ENCODE measurements at regions not wholly inside any gene's neighbourhood (a gene's known extent, or its start where the extent isn't known, plus 50 kb on each side); places are given as distances from the start of the nearest gene placed in this dataset.

DNA sequence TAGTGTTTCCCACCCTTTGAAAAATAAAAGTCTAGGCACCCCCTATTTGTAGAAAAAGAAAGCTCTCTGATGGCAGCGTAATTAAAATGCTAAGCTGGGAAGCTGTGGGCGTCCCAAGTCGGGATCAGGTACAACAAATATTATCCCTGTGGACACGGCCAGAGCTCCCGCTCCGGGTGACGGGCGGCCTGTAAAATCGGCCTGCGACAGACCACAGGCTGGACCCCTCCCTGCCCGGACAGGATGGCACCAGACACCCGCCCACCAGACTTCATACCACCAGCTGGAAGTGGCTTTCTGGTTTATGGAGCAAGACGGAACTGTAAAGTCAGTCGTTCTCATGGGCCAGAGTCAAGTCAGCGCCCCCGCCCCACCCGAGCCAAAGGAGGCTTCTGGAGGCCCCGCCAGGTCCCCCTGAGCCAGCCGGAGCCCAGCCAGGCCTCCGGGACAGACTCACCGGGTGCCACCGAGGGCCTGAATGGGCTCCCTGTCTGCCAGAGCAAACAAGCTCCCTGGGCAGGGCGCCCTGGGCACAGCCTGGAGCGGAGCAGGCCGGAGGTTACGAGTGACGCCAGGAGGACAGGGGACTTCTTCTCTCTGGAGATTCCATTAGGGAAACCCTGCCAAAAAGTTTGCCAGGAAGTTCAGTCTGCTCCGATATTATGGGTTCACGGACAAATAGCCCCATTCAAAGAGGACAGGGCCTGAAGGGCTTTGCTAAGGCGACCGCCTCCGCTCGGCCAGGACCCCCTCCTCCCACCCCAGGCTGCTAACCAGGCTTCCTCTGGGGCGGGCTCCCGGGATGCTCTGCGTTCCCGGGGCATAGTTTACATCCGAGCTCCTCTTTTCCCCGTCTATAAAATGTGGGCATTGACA is 173.7 kb downstream of the ERCC6L2 start:
- DNase-seq (peak in 1 of 2 donors; percentile 75), ATAC-seq (ENCODE audit: low FRiP score in 2 of 2) (peak in 1 of 2 donors; percentile 16)
- Histone ChIP-seq H3K4me1 (peaks cover 3 to 13% (median 4%) of the 10 kb centered on the region in 4 donors), H3K27me3 (no peaks in the 10 kb centered on the region), H3K36me3 (no peaks in the 10 kb centered on the region), H3K27ac (peak overlapping the region in 2 of 4 donors; percentile 12 to 49), H3K9me3 (no peaks in the 10 kb centered on the region), H3K4me3 (no peak overlapping the region)
- no peak for TF ChIP-seq POLR2A (IDR thresholded peaks at IDR 0.05)
- TF ChIP-seq EP300 (IDR thresholded peaks at IDR 0.05) = no peak
- WGBS, 2 donors = 70 to 88% methylated on average over 22 to 35 of the region's 39 CpGs

DNA sequence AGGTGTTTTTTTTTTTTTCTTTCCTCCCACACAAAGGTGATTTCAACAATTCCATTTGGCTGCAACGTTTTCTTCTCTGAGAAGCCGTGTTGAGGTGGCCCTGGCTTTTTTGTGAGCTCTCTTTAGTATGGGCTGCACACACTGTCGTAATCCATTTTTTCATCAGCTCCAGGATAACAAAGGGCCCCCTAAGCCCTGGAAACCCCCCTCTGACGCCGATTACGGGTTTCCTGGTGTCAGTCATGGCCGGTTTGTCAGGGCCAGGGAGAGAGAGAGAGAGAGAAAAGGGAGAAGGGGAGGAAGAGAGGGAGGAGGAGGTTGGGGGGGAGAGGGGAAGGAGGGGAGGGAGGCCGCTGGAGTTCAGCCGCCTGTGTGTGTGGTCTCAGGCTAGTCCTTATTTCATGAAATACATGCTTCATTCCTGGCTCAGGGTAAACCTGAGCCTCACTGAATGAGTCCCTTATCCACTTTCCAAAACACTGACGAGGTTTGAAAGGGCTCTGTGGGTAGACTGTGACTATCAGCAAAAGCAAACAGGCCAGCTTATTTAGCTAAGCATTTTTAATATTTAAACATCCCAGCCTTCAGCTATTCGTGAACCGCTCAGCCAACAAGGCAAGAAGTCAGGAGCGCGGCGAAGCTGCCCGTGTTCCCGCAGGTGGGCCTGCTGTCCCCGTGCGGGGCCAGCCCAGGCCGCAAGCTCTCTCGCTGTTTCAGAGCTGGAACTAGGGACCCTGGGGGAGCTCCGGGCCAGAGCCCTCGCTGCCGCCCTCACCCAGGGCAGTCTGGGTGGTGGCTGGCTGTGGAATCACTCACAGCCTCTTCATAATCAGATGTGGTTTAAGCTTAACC is 172.8 kb downstream of the ERCC6L2 start:
- Histone ChIP-seq H3K36me3 (no peaks in the 10 kb centered on the region), H3K4me1 (peaks cover 3 to 13% (median 4%) of the 10 kb centered on the region in 4 donors), H3K9me3 (no peaks in the 10 kb centered on the region), H3K4me3 (no peak overlapping the region), H3K27ac (peak overlapping the region in 3 of 4 donors; percentile 12 to 49 (median 48)), H3K27me3 (no peaks in the 10 kb centered on the region)
- DNase-seq (peak in 1 of 2 donors; percentile 73), ATAC-seq (ENCODE audit: low FRiP score in 2 of 2) (no peak)
- TF ChIP-seq EP300 (IDR thresholded peaks at IDR 0.05) (no peak), POLR2A (IDR thresholded peaks at IDR 0.05) (no peak), POLR2AphosphoS5 (IDR thresholded peaks at IDR 0.05) (no peak)
- TF ChIP-seq, protein P1, sequence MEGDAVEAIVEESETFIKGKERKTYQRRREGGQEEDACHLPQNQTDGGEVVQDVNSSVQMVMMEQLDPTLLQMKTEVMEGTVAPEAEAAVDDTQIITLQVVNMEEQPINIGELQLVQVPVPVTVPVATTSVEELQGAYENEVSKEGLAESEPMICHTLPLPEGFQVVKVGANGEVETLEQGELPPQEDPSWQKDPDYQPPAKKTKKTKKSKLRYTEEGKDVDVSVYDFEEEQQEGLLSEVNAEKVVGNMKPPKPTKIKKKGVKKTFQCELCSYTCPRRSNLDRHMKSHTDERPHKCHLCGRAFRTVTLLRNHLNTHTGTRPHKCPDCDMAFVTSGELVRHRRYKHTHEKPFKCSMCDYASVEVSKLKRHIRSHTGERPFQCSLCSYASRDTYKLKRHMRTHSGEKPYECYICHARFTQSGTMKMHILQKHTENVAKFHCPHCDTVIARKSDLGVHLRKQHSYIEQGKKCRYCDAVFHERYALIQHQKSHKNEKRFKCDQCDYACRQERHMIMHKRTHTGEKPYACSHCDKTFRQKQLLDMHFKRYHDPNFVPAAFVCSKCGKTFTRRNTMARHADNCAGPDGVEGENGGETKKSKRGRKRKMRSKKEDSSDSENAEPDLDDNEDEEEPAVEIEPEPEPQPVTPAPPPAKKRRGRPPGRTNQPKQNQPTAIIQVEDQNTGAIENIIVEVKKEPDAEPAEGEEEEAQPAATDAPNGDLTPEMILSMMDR (IDR thresholded peaks at IDR 0.05) = no peak
- 33 to 43% methylated on average over 24 of the region's 24 CpGs for WGBS, 2 donors

DNA sequence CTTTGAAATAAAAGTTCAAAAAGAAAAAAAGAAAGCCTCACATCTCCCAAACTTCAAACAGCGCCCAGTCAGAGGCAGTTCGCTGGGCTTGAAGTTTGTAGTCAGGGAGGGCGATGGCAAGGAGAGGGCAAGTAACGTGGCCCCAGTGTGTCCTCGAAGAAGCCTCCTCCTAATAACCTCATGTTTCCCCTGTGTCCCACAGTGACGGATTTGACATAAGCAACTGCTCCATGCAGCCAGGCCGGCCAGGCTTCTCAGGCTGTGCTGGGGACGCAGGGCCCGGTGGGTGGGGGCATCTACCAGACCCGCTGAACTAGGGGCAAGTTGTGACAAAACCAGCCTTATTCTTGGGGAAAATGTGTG is 172.2 kb downstream of the ERCC6L2 start:
- no peak for DNase-seq

DNA sequence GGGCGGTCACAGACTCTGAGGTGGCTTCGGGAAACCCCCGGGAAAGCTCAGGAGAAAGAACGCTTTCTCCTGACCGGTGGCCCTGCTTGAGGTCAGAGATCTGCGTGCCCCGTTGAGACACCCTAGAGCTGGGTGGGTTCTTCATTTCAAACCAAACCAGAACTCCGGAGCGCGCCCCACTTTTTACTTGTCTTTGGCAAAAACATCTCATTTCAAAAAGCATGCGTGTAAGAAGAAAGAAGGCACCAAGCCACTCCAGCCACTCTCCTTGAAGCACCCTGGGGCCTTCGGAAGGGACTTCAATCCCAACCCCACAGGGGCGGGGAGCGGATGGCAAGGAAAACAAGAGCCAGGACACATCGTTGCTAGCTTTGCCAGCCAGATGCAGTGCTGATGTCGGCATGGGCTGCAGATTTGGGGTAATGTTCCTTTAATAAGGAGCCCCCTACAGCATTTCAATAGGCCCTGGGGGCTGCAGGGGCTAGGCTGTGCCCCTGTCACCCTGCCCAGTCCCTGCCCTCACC is 171.7 kb downstream of the ERCC6L2 start:
- Histone ChIP-seq H3K27ac (no peak overlapping the region), H3K4me1 (peaks cover 3 to 13% (median 4%) of the 10 kb centered on the region in 4 donors), H3K9me3 (no peaks in the 10 kb centered on the region), H3K36me3 (no peaks in the 10 kb centered on the region), H3K27me3 (no peaks in the 10 kb centered on the region), H3K4me3 (no peak overlapping the region)
- ATAC-seq (ENCODE audit: low FRiP score in 2 of 2) (no peak), DNase-seq (no peak)
- WGBS, 2 donors = 90% methylated on average over 16 of the region's 16 CpGs
- TF ChIP-seq, protein P1 (IDR thresholded peaks at IDR 0.05) = no peak
- no peak for TF ChIP-seq POLR2A (IDR thresholded peaks at IDR 0.05)

More for the DNA sequence above, 172.2 kb downstream of the ERCC6L2 start:
- Histone ChIP-seq H3K4me1 (peaks cover 3 to 13% (median 4%) of the 10 kb centered on the region in 4 donors), H3K9me3 (no peaks in the 10 kb centered on the region), H3K4me3 (no peak overlapping the region), H3K27ac (no peak overlapping the region), H3K27me3 (no peaks in the 10 kb centered on the region), H3K36me3 (no peaks in the 10 kb centered on the region)
- ATAC-seq (ENCODE audit: low FRiP score in 2 of 2) = no peak
- TF ChIP-seq POLR2A (IDR thresholded peaks at IDR 0.05) (no peak), POLR2AphosphoS5 (IDR thresholded peaks at IDR 0.05) (no peak), EP300 (IDR thresholded peaks at IDR 0.05) (no peak)
- TF ChIP-seq, protein P1 (IDR thresholded peaks at IDR 0.05) = no peak
- 79 to 86% methylated on average over 10 of the region's 10 CpGs for WGBS, 2 donors

DNA sequence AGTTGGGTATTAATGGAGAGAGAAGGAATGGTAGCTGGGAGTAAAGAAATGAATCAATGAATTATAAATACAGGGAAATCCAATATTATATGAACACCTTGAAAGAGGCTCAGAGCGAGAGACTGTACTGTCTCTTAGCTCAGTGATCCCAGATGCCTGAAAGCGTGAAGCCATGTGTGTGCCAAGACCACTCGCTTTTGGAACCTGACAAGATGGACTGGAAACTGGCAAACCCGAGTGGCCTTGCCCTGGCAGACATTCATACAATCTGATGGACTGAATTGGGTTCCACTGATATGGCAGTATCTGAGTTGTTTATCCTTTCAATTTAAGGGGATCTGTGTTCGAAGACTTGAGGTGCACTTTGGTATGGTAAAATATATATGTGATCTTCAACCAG is 170.3 kb downstream of the ERCC6L2 start:
- Histone ChIP-seq H3K27me3 (no peaks in the 10 kb centered on the region), H3K9me3 (no peaks in the 10 kb centered on the region), H3K4me3 (no peak overlapping the region), H3K4me1 (peaks cover 4 to 20% (median 8%) of the 10 kb centered on the region in 4 donors), H3K36me3 (no peaks in the 10 kb centered on the region), H3K27ac (no peak overlapping the region)
- 93 to 98% methylated on average over 5 of the region's 5 CpGs for whole genome bisulfite sequencing, 2 donors
- ATAC-seq (ENCODE audit: low FRiP score in 2 of 2) (no peak), DNase-seq (no peak)
- TF ChIP-seq, protein P1 (IDR thresholded peaks at IDR 0.05) = no peak
- TF ChIP-seq EP300 (IDR thresholded peaks at IDR 0.05) (no peak), POLR2AphosphoS5 (IDR thresholded peaks at IDR 0.05) (no peak), POLR2A (IDR thresholded peaks at IDR 0.05) (no peak)
